Peyer's patch (tissue), 4 donors: ENCODE measurements at regions not wholly inside any gene's neighbourhood (a gene's known extent, or its start where the extent isn't known, plus 50 kb on each side); places are given as distances from the start of the nearest gene placed in this dataset.

Experiments
- DNase-seq, 3 donors: peaks; one replicate each; pipeline ENCODE4 v3.0.0-alpha.2; 2017 to 2019
- H3K27ac ChIP-seq, 4 donors: fragments of 200-600 bp; sonication (generic); one replicate each; pipeline ENCODE4 v1.5.1; 2016 to 2019
- H3K27me3 ChIP-seq, 2 donors: fragments of 200-600 bp; sonication (generic); one replicate each; pipeline ENCODE4 v1.5.1; 2019
- H3K36me3 ChIP-seq, 3 donors: fragments of 200-600 bp; sonication (generic); one replicate each; pipeline ENCODE4 v1.5.1; 2016 to 2019
- H3K4me1 ChIP-seq, 4 donors: fragments of 200-600 bp; sonication (generic); one replicate each; pipeline ENCODE4 v1.5.1; 2016 to 2019
- H3K4me3 ChIP-seq, 4 donors: fragments of 200-600 bp; sonication (generic); 1 replicate in 3 of 4; 2 replicates in 1 of 4; pipeline ENCODE4 v1.5.1; 2016 to 2019; ENCODE audit warnings: mild to moderate bottlenecking in 1 of 4
- H3K9me3 ChIP-seq, 4 donors: fragments of 200-600 bp; sonication (generic); one replicate each; pipeline ENCODE4 v1.5.1; 2016 to 2019; ENCODE audit warnings: mild to moderate bottlenecking in 1 of 4
- POLR2A ChIP-seq, 2 donors: fragments of 450-650 bp; IDR thresholded peaks; one replicate each; pipeline ENCODE4 v1.5.1; 2017; ENCODE audit warnings: antibody characterized with exemption in 2 of 2, mild to moderate bottlenecking in 2 of 2, moderate library complexity in 2 of 2
- TF ChIP-seq, protein P1 (sequence below), 6 experiments: fragments of 450-650 bp in 4 of 6; fragments of 200-600 bp in 2 of 6; sonication (generic) in 1 of 6; IDR thresholded peaks; one replicate each; pipeline ENCODE4 v1.5.1; 2017 to 2019; ENCODE audit warnings: antibody characterized with exemption in 6 of 6, mild to moderate bottlenecking in 3 of 6, moderate library complexity in 1 of 6

DNA sequence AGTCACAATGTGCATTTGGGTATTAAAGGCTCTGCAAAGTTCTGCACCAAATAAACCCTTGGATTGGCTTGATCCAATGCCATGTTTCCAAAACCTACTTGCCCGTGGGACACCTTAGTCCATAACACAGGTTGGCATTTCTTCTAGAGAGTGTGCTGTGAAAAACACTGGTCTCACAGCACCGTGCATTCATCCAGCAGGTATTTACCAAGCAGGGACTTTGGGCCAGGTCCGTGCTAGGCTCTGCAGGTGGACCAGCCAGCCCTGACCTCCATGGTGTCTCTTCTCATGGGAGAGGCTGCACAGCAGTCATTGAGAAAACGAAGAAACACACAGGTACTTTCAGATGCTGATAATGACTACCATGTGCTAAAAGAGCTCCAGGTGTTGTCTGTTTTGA, 112.6 kb downstream of the CDH26 start:
- TF ChIP-seq, protein P1, sequence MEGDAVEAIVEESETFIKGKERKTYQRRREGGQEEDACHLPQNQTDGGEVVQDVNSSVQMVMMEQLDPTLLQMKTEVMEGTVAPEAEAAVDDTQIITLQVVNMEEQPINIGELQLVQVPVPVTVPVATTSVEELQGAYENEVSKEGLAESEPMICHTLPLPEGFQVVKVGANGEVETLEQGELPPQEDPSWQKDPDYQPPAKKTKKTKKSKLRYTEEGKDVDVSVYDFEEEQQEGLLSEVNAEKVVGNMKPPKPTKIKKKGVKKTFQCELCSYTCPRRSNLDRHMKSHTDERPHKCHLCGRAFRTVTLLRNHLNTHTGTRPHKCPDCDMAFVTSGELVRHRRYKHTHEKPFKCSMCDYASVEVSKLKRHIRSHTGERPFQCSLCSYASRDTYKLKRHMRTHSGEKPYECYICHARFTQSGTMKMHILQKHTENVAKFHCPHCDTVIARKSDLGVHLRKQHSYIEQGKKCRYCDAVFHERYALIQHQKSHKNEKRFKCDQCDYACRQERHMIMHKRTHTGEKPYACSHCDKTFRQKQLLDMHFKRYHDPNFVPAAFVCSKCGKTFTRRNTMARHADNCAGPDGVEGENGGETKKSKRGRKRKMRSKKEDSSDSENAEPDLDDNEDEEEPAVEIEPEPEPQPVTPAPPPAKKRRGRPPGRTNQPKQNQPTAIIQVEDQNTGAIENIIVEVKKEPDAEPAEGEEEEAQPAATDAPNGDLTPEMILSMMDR (IDR thresholded peaks at IDR 0.05), result no peak
- TF ChIP-seq POLR2A (IDR thresholded peaks at IDR 0.05), result no peak
- Histone ChIP-seq H3K36me3 (no peaks in the 10 kb centered on the region), H3K27ac (no peak overlapping the region), H3K4me1 (no peaks in the 10 kb centered on the region), H3K27me3 (no peaks in the 10 kb centered on the region), H3K9me3 (peaks cover 0 to 4% (median 0%) of the 10 kb centered on the region in 4 donors), H3K4me3 (no peak overlapping the region)
- no peak for DNase-seq

DNA sequence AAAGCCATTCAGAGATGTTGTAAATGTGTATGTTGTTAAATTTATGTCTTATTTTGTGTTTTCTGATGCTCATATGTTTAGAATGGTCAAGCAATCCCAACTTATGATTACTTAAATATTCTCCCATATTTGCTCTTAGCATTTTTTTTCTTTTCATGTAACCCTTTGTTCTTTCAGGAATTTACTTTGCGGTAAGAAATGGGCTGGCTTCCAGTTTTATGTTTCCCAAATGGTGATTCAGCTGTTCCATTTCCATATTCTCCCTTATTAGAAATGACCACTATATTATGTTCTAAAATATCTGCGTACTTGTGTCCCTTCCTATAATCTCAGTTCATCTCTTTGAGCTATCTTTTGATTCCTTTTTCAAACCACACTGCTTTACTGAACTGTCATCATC, 113.7 kb downstream of the CDH26 start:
- H3K4me3 ChIP-seq, result no peak overlapping the region
- H3K9me3 ChIP-seq, result peaks cover 0 to 4% (median 0%) of the 10 kb centered on the region in 4 donors
- H3K27me3 ChIP-seq, result no peaks in the 10 kb centered on the region
- no peaks in the 10 kb centered on the region for H3K36me3 ChIP-seq
- no peak for TF ChIP-seq POLR2A (IDR thresholded peaks at IDR 0.05)
- TF ChIP-seq, protein P1 (IDR thresholded peaks at IDR 0.05), result no peak
- H3K27ac ChIP-seq, result no peak overlapping the region
- no peak for DNase-seq
- H3K4me1 ChIP-seq, result no peaks in the 10 kb centered on the region

GRCh38 chr20:60073086-60073485, 114.9 kb downstream of the CDH26 start:
- no peak for DNase-seq

DNA sequence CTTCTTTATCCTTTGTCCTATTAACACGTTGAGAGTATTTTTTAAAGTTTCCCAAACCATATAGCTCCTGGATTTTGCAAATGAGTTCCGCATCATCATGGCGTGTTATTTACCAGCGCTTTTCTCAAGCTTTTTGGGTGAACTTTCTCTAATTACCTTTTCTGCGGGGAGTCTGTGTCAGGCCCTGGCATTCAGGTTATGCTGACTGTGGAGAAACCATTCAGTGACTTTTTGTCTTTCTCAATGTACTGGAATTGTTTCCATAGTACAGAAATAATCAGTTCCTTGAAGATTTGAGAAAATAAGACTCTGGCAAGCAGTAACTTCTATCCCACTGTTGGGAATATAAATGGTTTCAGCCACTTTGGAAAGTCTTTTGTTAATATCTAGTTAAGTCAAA, 115.3 kb downstream of the CDH26 start:
- TF ChIP-seq, protein P1 (IDR thresholded peaks at IDR 0.05), result no peak
- no peak for TF ChIP-seq POLR2A (IDR thresholded peaks at IDR 0.05)
- H3K4me1 ChIP-seq, result no peaks in the 10 kb centered on the region
- no peak overlapping the region for H3K27ac ChIP-seq
- no peak for DNase-seq
- no peak overlapping the region for H3K4me3 ChIP-seq
- H3K36me3 ChIP-seq, result no peaks in the 10 kb centered on the region
- H3K9me3 ChIP-seq, result peaks cover 0 to 4% (median 0%) of the 10 kb centered on the region in 4 donors
- H3K27me3 ChIP-seq, result no peaks in the 10 kb centered on the region

More at GRCh38 chr20:60073086-60073485, 114.9 kb downstream of the CDH26 start:
- Histone ChIP-seq H3K4me3 (no peak overlapping the region), H3K27me3 (no peaks in the 10 kb centered on the region), H3K36me3 (no peaks in the 10 kb centered on the region), H3K4me1 (no peaks in the 10 kb centered on the region), H3K9me3 (peaks cover 0 to 4% (median 0%) of the 10 kb centered on the region in 4 donors), H3K27ac (no peak overlapping the region)
- TF ChIP-seq POLR2A (IDR thresholded peaks at IDR 0.05), result no peak

DNA sequence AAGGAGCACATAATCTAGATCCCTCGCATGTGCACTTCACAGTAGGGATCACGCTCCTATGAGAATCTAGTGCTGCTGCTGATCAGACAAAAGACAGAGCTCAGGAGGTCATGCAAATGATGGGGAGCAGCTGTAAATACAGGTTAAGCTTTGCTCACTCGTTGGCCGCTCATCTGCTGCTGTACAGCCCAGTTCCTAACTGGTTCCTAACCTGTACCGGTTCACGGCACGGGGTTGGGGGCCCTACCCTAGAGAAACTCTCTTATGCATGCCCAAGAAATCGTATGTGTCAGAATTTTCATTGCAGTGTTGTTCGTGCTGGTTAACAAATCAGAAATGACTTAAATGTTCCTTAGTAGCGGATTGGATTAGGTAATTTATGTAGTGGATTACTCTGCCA, 116.1 kb downstream of the CDH26 start:
- DNase-seq, result no peak

GRCh38 chr20:60078351-60079250, 120.4 kb downstream of the CDH26 start:
- no peak for TF ChIP-seq POLR2A (IDR thresholded peaks at IDR 0.05)
- Histone ChIP-seq H3K9me3 (no peaks in the 10 kb centered on the region), H3K27ac (no peak overlapping the region), H3K4me3 (no peak overlapping the region), H3K4me1 (no peaks in the 10 kb centered on the region), H3K36me3 (no peaks in the 10 kb centered on the region), H3K27me3 (no peaks in the 10 kb centered on the region)
- DNase-seq, result no peak

More for the DNA sequence above, 116.1 kb downstream of the CDH26 start:
- Histone ChIP-seq H3K27ac (no peak overlapping the region), H3K4me3 (no peak overlapping the region), H3K27me3 (no peaks in the 10 kb centered on the region), H3K4me1 (no peaks in the 10 kb centered on the region), H3K9me3 (peaks cover 0 to 4% (median 0%) of the 10 kb centered on the region in 4 donors), H3K36me3 (no peaks in the 10 kb centered on the region)
- TF ChIP-seq POLR2A (IDR thresholded peaks at IDR 0.05), result no peak

GRCh38 chr20:60080401-60080800, 122.2 kb downstream of the CDH26 start:
- no peak overlapping the region for H3K27ac ChIP-seq
- no peak overlapping the region for H3K4me3 ChIP-seq
- no peaks in the 10 kb centered on the region for H3K4me1 ChIP-seq
- H3K9me3 ChIP-seq, result no peaks in the 10 kb centered on the region
- DNase-seq, result no peak
- H3K27me3 ChIP-seq, result no peaks in the 10 kb centered on the region
- H3K36me3 ChIP-seq, result no peaks in the 10 kb centered on the region
- TF ChIP-seq POLR2A (IDR thresholded peaks at IDR 0.05), result no peak
- TF ChIP-seq, protein P1 (IDR thresholded peaks at IDR 0.05), result no peak
